GM23248 (cell line): ENCODE measurements at regions not wholly inside any gene's neighbourhood (a gene's known extent, or its start where the extent isn't known, plus 50 kb on each side); places are given as distances from the start of the nearest gene placed in this dataset.

Experiments
- EZH2 ChIP-seq: fragments of 200-600 bp; sonication (generic); IDR thresholded peaks from 2 replicates; pipeline ENCODE4 v1.6.1; 2018; ENCODE audit warnings: antibody characterized with exemption, mild to moderate bottlenecking; ENCODE audit not compliant: insufficient read depth, poor library complexity, severe bottlenecking
- EZH2phosphoT487 ChIP-seq: fragments of 200-600 bp; sonication (generic); IDR thresholded peaks from 2 replicates; pipeline ENCODE4 v1.6.1; 2018; ENCODE audit warnings: antibody characterized with exemption, moderate library complexity, mild to moderate bottlenecking, low read depth; ENCODE audit not compliant: insufficient read depth

GRCh38 chr1:70537788-70538187 is 126.7 kb downstream of the CTH start:
- TF ChIP-seq EZH2phosphoT487 (no peak), EZH2 (no peak)
